Uterus (tissue), 3 donors: ENCODE measurements at regions not wholly inside any gene's neighbourhood (a gene's known extent, or its start where the extent isn't known, plus 50 kb on each side); places are given as distances from the start of the nearest gene placed in this dataset.

ENCODE experiments used
- DNase-seq, 2 donors: peaks; one replicate each; pipeline ENCODE4 v3.0.0-alpha.2; 2019 to 2020
- H3K27ac ChIP-seq, 2 donors: fragments of 200-600 bp; sonication (generic); 1 replicate in 1 of 2; 2 replicates in 1 of 2; pipeline ENCODE4 v1.5.1; 2016 to 2018
- H3K27me3 ChIP-seq, 2 donors: fragments of 200-600 bp; sonication (generic); one replicate each; pipeline ENCODE4 v1.5.1; 2018 to 2019; ENCODE audit warnings: control low read depth in 1 of 2
- H3K36me3 ChIP-seq, 2 donors: fragments of 200-600 bp; sonication (generic); one replicate each; pipeline ENCODE4 v1.5.1; 2019; ENCODE audit warnings: control low read depth in 1 of 2
- H3K4me1 ChIP-seq, 2 donors: fragments of 200-600 bp; sonication (generic); one replicate each; pipeline ENCODE4 v1.5.1; 2018 to 2019; ENCODE audit warnings: control low read depth in 1 of 2
- H3K4me3 ChIP-seq, 2 donors: fragments of 200-600 bp; sonication (generic); 1 replicate in 1 of 2; 2 replicates in 1 of 2; pipeline ENCODE4 v1.5.1; 2018 to 2019; ENCODE audit warnings: mild to moderate bottlenecking in 1 of 2
- H3K9me3 ChIP-seq, 2 donors: fragments of 200-600 bp; sonication (generic); one replicate each; pipeline ENCODE4 v1.5.1; 2019; ENCODE audit warnings: control low read depth in 1 of 2
- CTCF ChIP-seq, 4 experiments: fragments of 200-600 bp in 2 of 4; fragments of 450-650 bp in 2 of 4; sonication (generic) in 2 of 4; IDR thresholded peaks; one replicate each; pipeline ENCODE4 v1.5.1; 2016 to 2019; ENCODE audit warnings: antibody characterized with exemption in 4 of 4, mild to moderate bottlenecking in 2 of 4, moderate library complexity in 1 of 4
- POLR2A ChIP-seq, 2 donors: fragments of 450-650 bp; IDR thresholded peaks; one replicate each; pipeline ENCODE4 v1.6.1; 2016; ENCODE audit warnings: antibody characterized with exemption in 2 of 2, mild to moderate bottlenecking in 1 of 2, moderate library complexity in 1 of 2
- intact Hi-C: fragments of 100-400 bp; cut with DNase I; formaldehyde crosslinking; loops from one replicate; pipeline ENCODE4 v1.15.1; 2023; ENCODE audit warnings: low total_unique reads
- donor health status: DM: yes; HTN: yes; CAD: no.

- no peak for TF ChIP-seq POLR2A (IDR thresholded peaks at IDR 0.05)
- no peak for TF ChIP-seq CTCF (IDR thresholded peaks at IDR 0.05)
- DNase-seq, result no peak
- Histone ChIP-seq H3K27me3 (no peaks in the 10 kb centered on the region), H3K4me3 (no peak overlapping the region), H3K36me3 (no peaks in the 10 kb centered on the region), H3K27ac (no peak overlapping the region), H3K4me1 (no peaks in the 10 kb centered on the region), H3K9me3 (no peaks in the 10 kb centered on the region)
- intact Hi-C loops, result no loop called here
Observed at GRCh38 chr12:63410197-63410596, 258.1 kb downstream of the DPY19L2 start.

GRCh38 chr12:63406781-63407180, 255.8 kb upstream of the AVPR1A start:
- TF ChIP-seq POLR2A (IDR thresholded peaks at IDR 0.05), result no peak
- TF ChIP-seq CTCF (IDR thresholded peaks at IDR 0.05), result no peak
- Histone ChIP-seq H3K4me1 (no peaks in the 10 kb centered on the region), H3K9me3 (no peaks in the 10 kb centered on the region), H3K4me3 (no peak overlapping the region), H3K36me3 (no peaks in the 10 kb centered on the region), H3K27me3 (no peaks in the 10 kb centered on the region), H3K27ac (no peak overlapping the region)
- intact Hi-C loops, result no loop called here
- DNase-seq, result no peak

GRCh38 chr12:63404611-63405010, 253.6 kb upstream of the AVPR1A start:
- Histone ChIP-seq H3K9me3 (no peaks in the 10 kb centered on the region), H3K27me3 (no peaks in the 10 kb centered on the region), H3K36me3 (no peaks in the 10 kb centered on the region), H3K4me3 (no peak overlapping the region), H3K27ac (no peak overlapping the region), H3K4me1 (no peaks in the 10 kb centered on the region)
- no peak for DNase-seq
- TF ChIP-seq POLR2A (IDR thresholded peaks at IDR 0.05), result no peak
- no peak for TF ChIP-seq CTCF (IDR thresholded peaks at IDR 0.05)
- intact Hi-C loops, result no loop called here

- H3K27me3 ChIP-seq, result no peaks in the 10 kb centered on the region
- no peak for TF ChIP-seq POLR2A (IDR thresholded peaks at IDR 0.05)
- TF ChIP-seq CTCF (IDR thresholded peaks at IDR 0.05), result no peak
- no peaks in the 10 kb centered on the region for H3K4me1 ChIP-seq
- no peaks in the 10 kb centered on the region for H3K9me3 ChIP-seq
- no peak for DNase-seq
- no peak overlapping the region for H3K27ac ChIP-seq
- H3K36me3 ChIP-seq, result no peaks in the 10 kb centered on the region
- intact Hi-C loops, result no loop called here
- no peak overlapping the region for H3K4me3 ChIP-seq
Observed at GRCh38 chr12:63403256-63403655, 252.3 kb upstream of the AVPR1A start.

- Histone ChIP-seq H3K9me3 (no peaks in the 10 kb centered on the region), H3K27me3 (no peaks in the 10 kb centered on the region), H3K4me1 (no peaks in the 10 kb centered on the region), H3K4me3 (no peak overlapping the region), H3K36me3 (no peaks in the 10 kb centered on the region), H3K27ac (no peak overlapping the region)
- DNase-seq, result no peak
- intact Hi-C loops, result no loop called here
- TF ChIP-seq POLR2A (IDR thresholded peaks at IDR 0.05) (no peak), CTCF (IDR thresholded peaks at IDR 0.05) (no peak)
Observed at GRCh38 chr12:63400718-63401117, 249.7 kb upstream of the AVPR1A start.
